SIG-M5 treated with dmso at 0.1 percent for 504 hours (cell line): ENCODE measurements at regions not wholly inside any gene's neighbourhood (a gene's known extent, or its start where the extent isn't known, plus 50 kb on each side); places are given as distances from the start of the nearest gene placed in this dataset.

Experiments
- DNase-seq: peaks from one replicate; lab custom pipeline; 2025; ENCODE audit not compliant: unreplicated experiment; lab: John Stamatoyannopoulos, UW

GRCh38 chr4:148822572-148823418 lies 380.6 kb upstream of the NR3C2 start:
- DNase-seq: no peak

- no peak for DNase-seq
Observed at GRCh38 chr4:148814030-148814429, 371.8 kb upstream of the NR3C2 start.

GRCh38 chr4:148813289-148813688 lies 371.1 kb upstream of the NR3C2 start:
- no peak for DNase-seq

- no peak for DNase-seq
Observed at GRCh38 chr4:148812101-148812500, 369.9 kb upstream of the NR3C2 start.

GRCh38 chr4:148810461-148810860 lies 368.2 kb upstream of the NR3C2 start:
- DNase-seq: no peak

- DNase-seq: no peak
Observed at GRCh38 chr4:148808416-148808815, 366.2 kb upstream of the NR3C2 start.

GRCh38 chr4:148800940-148801339 lies 358.7 kb upstream of the NR3C2 start:
- no peak for DNase-seq

- DNase-seq: no peak
Observed at GRCh38 chr4:148800336-148800885, 358.2 kb upstream of the NR3C2 start.

- no peak for DNase-seq
Observed at GRCh38 chr4:148795156-148795864, 353.1 kb upstream of the NR3C2 start.

- DNase-seq: no peak
Observed at GRCh38 chr4:148793221-148793620, 351.0 kb upstream of the NR3C2 start.

- no peak for DNase-seq
Observed at GRCh38 chr4:148790691-148791090, 348.5 kb upstream of the NR3C2 start.

GRCh38 chr4:148790246-148790645 lies 348.0 kb upstream of the NR3C2 start:
- DNase-seq: no peak

GRCh38 chr4:148787831-148788477 lies 345.7 kb upstream of the NR3C2 start:
- DNase-seq: no peak

GRCh38 chr4:148787285-148787684 lies 345.1 kb upstream of the NR3C2 start:
- no peak for DNase-seq

GRCh38 chr4:148786699-148787098 lies 344.5 kb upstream of the NR3C2 start:
- no peak for DNase-seq

- no peak for DNase-seq
Observed at GRCh38 chr4:148782284-148782683, 340.1 kb upstream of the NR3C2 start.

GRCh38 chr4:148780426-148781005 lies 338.3 kb upstream of the NR3C2 start:
- DNase-seq: no peak

- DNase-seq: no peak
Observed at GRCh38 chr4:148779771-148780170, 337.6 kb upstream of the NR3C2 start.

GRCh38 chr4:148778980-148779675 lies 336.9 kb upstream of the NR3C2 start:
- DNase-seq: no peak

GRCh38 chr4:148776941-148777340 lies 334.7 kb upstream of the NR3C2 start:
- DNase-seq: no peak

- DNase-seq: no peak
Observed at GRCh38 chr4:148774134-148774533, 331.9 kb upstream of the NR3C2 start.
